ENCODE measurements at regions not wholly inside any gene's neighbourhood (a gene's known extent, or its start where the extent isn't known, plus 50 kb on each side); places are given as distances from the start of the nearest gene placed in this dataset.
"Not testable (repeated sequence)": the region's sequence is repeated elsewhere in the genome, so short reads cannot be mapped to it uniquely, and the experiment has no call there.

DNA sequence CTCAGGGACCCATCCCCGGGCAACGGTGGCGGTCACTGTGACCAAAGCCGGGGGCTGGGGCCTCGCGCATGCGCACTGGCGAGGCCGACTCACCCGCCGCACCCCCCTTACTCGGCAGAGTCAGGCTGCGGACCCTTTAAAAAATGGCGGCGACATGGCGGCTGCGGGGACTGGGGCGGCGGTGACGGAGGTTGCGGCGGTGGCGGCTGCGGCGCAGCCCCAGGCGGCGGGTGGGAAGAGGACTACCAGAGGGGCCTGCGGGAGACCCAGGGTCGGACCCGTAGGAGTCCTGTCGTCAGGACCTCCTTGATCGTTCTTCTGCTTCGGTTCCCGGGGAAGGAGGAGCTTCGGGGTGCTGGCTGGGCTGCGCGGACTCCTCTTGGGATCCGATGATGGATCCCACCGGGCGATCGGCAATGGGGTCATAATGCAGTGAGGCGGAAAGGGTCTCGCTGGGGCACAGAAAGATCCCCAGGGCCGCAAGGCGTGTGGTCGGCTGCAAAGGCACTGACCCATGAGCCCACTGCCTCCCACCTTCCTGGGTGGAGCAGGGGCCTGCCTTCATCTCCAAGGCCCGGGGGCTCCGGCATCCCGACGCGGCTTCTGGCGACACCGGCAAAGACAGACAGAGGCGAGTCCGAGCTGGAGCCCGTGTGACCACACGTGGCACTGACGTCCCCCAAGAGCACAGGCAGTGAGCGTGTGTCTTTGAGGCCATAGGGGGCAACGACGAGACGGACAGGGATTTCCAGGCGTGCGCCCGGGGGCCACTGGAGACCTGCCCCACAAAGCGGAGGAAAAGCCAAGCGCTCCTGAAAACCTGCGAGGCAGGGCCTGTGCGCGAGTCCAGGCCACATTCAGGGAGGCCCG lies 1172.7 kb upstream of the PCDH10 start:
- not testable (repeated sequence) for H3K4me3 ChIP-seq (ENCODE audit: low read length); H2AFZ ChIP-seq (ENCODE audit: low read depth, low read length); H3K79me2 ChIP-seq (replicated peaks; ENCODE audit: insufficient read depth, low read length); H3K9me3 ChIP-seq (ENCODE audit: low read length); H3K9ac ChIP-seq (ENCODE audit: low read length); H3F3A ChIP-seq (ENCODE audit: insufficient read depth, low read length, poor library complexity, severe bottlenecking); H3K27ac ChIP-seq (ENCODE audit: low read length); H3K27me3 ChIP-seq (ENCODE audit: insufficient read depth, low read depth, low read length); H3K9me2 ChIP-seq (ENCODE audit: insufficient read depth, low read length); H3K4me2 ChIP-seq (ENCODE audit: low read length); H4K20me1 ChIP-seq (ENCODE audit: insufficient read depth); H3K36me3 ChIP-seq (ENCODE audit: insufficient read depth, low read length)

DNA sequence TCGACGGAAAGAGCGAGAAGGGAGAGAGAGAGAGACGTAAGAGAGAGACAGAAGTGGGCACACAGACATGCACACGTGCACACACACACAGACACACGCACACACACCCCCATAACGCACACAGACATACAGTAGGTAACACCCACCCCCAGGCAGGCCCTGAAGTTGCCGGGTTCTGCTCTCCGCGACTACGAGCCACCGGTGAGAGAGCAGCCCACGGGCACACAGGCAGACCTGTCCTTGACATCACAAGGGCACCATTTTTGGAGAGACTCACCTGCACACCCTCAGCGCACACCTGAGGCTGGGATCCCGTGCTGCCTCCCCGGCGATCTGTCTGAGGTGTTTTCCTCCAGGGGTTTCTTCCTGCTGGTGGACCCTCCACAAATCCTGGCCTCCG lies 1171.0 kb upstream of the PCDH10 start:
- Histone ChIP-seq H3K9ac (ENCODE audit: low read length) (no peak overlapping the region), H3K27me3 (ENCODE audit: insufficient read depth, low read depth, low read length) (no peaks in the 10 kb centered on the region), H3K9me3 (ENCODE audit: low read length) (peaks cover 3% of the 10 kb centered on the region), H3K27ac (ENCODE audit: low read length) (no peak overlapping the region), H4K20me1 (ENCODE audit: insufficient read depth) (no peaks in the 10 kb centered on the region), H3F3A (ENCODE audit: insufficient read depth, low read length, poor library complexity, severe bottlenecking) (no peaks in the 10 kb centered on the region), H2AFZ (ENCODE audit: low read depth, low read length) (no peak overlapping the region), H3K4me2 (ENCODE audit: low read length) (no peak overlapping the region), H3K4me3 (ENCODE audit: low read length) (no peak overlapping the region), H3K9me2 (ENCODE audit: insufficient read depth, low read length) (no peaks in the 10 kb centered on the region), H3K36me3 (ENCODE audit: insufficient read depth, low read length) (no peaks in the 10 kb centered on the region), H3K79me2 (replicated peaks; ENCODE audit: insufficient read depth, low read length) (no peaks in the 10 kb centered on the region)
- TF ChIP-seq EP300 (conservative IDR thresholded peaks at IDR 0.05; ENCODE audit: poor library complexity, severe bottlenecking) (no peak), EZH2 (IDR thresholded peaks at IDR 0.05; ENCODE audit: borderline replicate concordance, insufficient read depth, low read length, poor library complexity, severe bottlenecking) (no peak), CTCF (IDR thresholded peaks at IDR 0.05; ENCODE audit: poor library complexity, severe bottlenecking) (no peak), TAF1 (IDR thresholded peaks at IDR 0.05; ENCODE audit: low read depth) (no peak)

DNA sequence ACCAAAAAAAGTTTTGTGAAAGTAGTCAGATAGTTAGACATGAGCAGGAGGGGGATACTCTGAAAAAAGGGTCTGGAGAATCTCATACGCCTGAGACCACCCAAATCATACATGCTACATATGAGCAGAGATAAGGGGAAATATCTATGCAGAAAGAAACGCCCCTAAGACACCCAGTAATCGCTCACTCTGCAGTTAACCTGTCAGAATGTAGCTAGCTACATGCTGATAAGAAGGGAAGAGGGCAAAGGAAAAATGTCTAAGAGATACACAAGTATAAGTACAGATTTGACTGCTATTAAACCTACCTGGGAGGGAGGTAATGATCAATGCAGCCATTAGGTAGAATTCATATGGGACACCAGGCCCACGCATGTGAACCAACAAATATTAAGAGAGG lies 1159.5 kb upstream of the PCDH10 start:
- no peaks in the 10 kb centered on the region for H3F3A ChIP-seq (ENCODE audit: insufficient read depth, low read length, poor library complexity, severe bottlenecking)
- H3K4me3 ChIP-seq (ENCODE audit: low read length) = no peak overlapping the region
- H3K79me2 ChIP-seq (replicated peaks; ENCODE audit: insufficient read depth, low read length) = no peaks in the 10 kb centered on the region
- no peak overlapping the region for H3K9ac ChIP-seq (ENCODE audit: low read length)
- no peaks in the 10 kb centered on the region for H3K9me2 ChIP-seq (ENCODE audit: insufficient read depth, low read length)
- H3K9me3 ChIP-seq (ENCODE audit: low read length) = no peaks in the 10 kb centered on the region
- TF ChIP-seq EP300 (conservative IDR thresholded peaks at IDR 0.05; ENCODE audit: poor library complexity, severe bottlenecking) = no peak
- no peak for TF ChIP-seq POLR2AphosphoS5 (IDR thresholded peaks at IDR 0.05)
- no peak for TF ChIP-seq CTCF (IDR thresholded peaks at IDR 0.05; ENCODE audit: poor library complexity, severe bottlenecking)
- TF ChIP-seq TAF1 (IDR thresholded peaks at IDR 0.05; ENCODE audit: low read depth) = no peak
- TF ChIP-seq RAD21 (conservative IDR thresholded peaks at IDR 0.05) = no peak
- TF ChIP-seq REST (IDR thresholded peaks at IDR 0.05; ENCODE audit: borderline replicate concordance) = no peak
- no peak for TF ChIP-seq SMC3 (conservative IDR thresholded peaks at IDR 0.05; ENCODE audit: poor library complexity)
- no peak for TF ChIP-seq EZH2 (IDR thresholded peaks at IDR 0.05; ENCODE audit: borderline replicate concordance, insufficient read depth, low read length, poor library complexity, severe bottlenecking)
- TF ChIP-seq MXI1 (conservative IDR thresholded peaks at IDR 0.05; ENCODE audit: poor library complexity, severe bottlenecking) = no peak
- H2AFZ ChIP-seq (ENCODE audit: low read depth, low read length) = no peak overlapping the region
- no peak overlapping the region for H3K4me2 ChIP-seq (ENCODE audit: low read length)
- H4K20me1 ChIP-seq (ENCODE audit: insufficient read depth) = no peaks in the 10 kb centered on the region
- no peak overlapping the region for H3K27ac ChIP-seq (ENCODE audit: low read length)
- no peaks in the 10 kb centered on the region for H3K27me3 ChIP-seq (ENCODE audit: insufficient read depth, low read depth, low read length)
- no peaks in the 10 kb centered on the region for H3K36me3 ChIP-seq (ENCODE audit: insufficient read depth, low read length)
